Testis (tissue), 2 donors: ENCODE measurements at regions not wholly inside any gene's neighbourhood (a gene's known extent, or its start where the extent isn't known, plus 50 kb on each side); places are given as distances from the start of the nearest gene placed in this dataset.

Source experiments
- CTCF ChIP-seq, 3 experiments: fragments of 450-650 bp in 2 of 3; fragments of 200-600 bp in 1 of 3; sonication (generic) in 1 of 3; IDR thresholded peaks; one replicate each; pipeline ENCODE4 v1.5.1; 2016 to 2019; ENCODE audit warnings: antibody characterized with exemption in 3 of 3, mild to moderate bottlenecking in 2 of 3, moderate library complexity in 1 of 3
- POLR2A ChIP-seq: fragments of 450-650 bp; IDR thresholded peaks from one replicate; pipeline ENCODE4 v1.6.1; 2017; ENCODE audit warnings: antibody characterized with exemption, mild to moderate bottlenecking, moderate library complexity

GRCh38 chr12:115012861-115013235, 328.9 kb upstream of the TBX3 start:
- TF ChIP-seq CTCF (IDR thresholded peaks at IDR 0.05) (no peak), POLR2A (no peak)
